ENCODE measurements at regions not wholly inside any gene's neighbourhood (a gene's known extent, or its start where the extent isn't known, plus 50 kb on each side); places are given as distances from the start of the nearest gene placed in this dataset.

GRCh38 chr3:159925248-159925647 is 63.4 kb upstream of the IL12A start:
- Mint-ChIP-seq H3K4me1 (peaks cover 0 to 4% (median 0%) of the 10 kb centered on the region in 4 donors), H3K27me3 (peaks cover 0 to 5% of the 10 kb centered on the region in 2 donors), H3K9me3 (peaks cover 0 to 2% (median 0%) of the 10 kb centered on the region in 8 donors), H3K27ac (peak overlapping the region in 1 of 7 donors; percentile 7), H3K36me3 (no peaks in the 10 kb centered on the region), H3K4me3 (no peak overlapping the region)
- Histone ChIP-seq H3K4me1 (ENCODE audit: insufficient read depth, low read length) (no peaks in the 10 kb centered on the region), H3K36me3 (ENCODE audit: insufficient read depth, low read length) (no peaks in the 10 kb centered on the region), H3K4me3 (ENCODE audit: low read length in 2 of 2) (no peak overlapping the region), H3K9me3 (ENCODE audit: control insufficient read depth in 1 of 2, low read length in 2 of 2) (no peaks in the 10 kb centered on the region), H3K27ac (ENCODE audit: low read depth, low read length) (no peak overlapping the region), H3K27me3 (ENCODE audit: insufficient read depth, low read length) (no peaks in the 10 kb centered on the region)
- CTCF ChIA-PET (ENCODE audit: partially characterized antibody) = no interaction called here
- intact Hi-C loops (cut with micrococcal nuclease) = no loop called here
- POLR2A ChIA-PET (ENCODE audit: partially characterized antibody) = no interaction called here
- DNase-seq = no peak

DNA sequence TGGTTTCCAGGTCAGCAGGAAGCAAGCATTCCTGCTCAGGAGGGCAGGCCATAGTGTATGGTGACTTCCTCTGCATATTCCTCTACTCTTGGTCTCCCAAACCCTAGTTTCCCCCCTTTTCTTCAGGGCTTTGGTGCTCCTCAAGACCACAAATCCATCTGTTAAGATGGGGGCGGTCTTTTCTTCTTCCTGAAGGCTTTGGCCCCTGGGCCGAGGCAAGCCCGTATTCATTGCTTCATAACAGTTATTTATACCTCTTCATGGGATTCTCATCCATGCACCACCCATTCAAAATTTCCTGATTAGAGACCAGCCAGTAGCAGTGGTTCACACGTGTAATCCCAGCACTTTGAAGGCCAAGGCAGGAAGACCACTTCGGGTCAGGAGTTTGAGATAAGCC is 62.1 kb upstream of the IL12A start:
- CTCF ChIA-PET (ENCODE audit: partially characterized antibody) = no interaction called here

DNA sequence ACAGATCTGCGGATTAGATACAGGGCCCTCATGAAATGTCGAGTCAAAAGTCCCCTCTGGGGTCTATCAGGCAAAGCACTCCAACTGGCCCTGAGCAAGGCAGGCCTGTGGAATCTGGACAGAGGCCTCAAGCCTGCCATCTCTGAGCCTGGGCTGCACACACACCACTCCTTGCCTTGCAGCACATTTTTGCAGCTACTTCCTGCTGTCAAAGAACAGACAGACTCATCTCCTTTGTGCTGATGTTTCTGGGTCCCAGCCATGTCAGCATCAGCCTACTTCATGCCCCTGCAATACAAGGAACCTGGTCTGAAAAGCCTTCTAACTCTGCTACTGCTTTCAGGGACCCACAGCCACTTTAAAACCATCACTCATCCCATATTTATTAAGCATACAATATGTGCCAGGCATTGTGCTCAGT is 60.6 kb upstream of the IL12A start:
- Mint-ChIP-seq H3K4me3 (no peak overlapping the region), H3K27me3 (peaks cover under 1 to 5% of the 10 kb centered on the region in 2 donors), H3K36me3 (no peaks in the 10 kb centered on the region), H3K9me3 (peaks cover 0 to 8% (median 2%) of the 10 kb centered on the region in 8 donors), H3K27ac (no peak overlapping the region), H3K4me1 (peaks cover 0 to 4% (median 0%) of the 10 kb centered on the region in 4 donors)
- no peak for DNase-seq
- POLR2A ChIA-PET (ENCODE audit: partially characterized antibody) = no interaction called here
- H3K4me1 ChIP-seq (ENCODE audit: insufficient read depth, low read length) = no peaks in the 10 kb centered on the region
- H3K9me3 ChIP-seq (ENCODE audit: control insufficient read depth in 1 of 2, low read length in 2 of 2) = no peaks in the 10 kb centered on the region
- no peak overlapping the region for H3K4me3 ChIP-seq (ENCODE audit: low read length in 2 of 2)
- H3K36me3 ChIP-seq (ENCODE audit: insufficient read depth, low read length) = no peaks in the 10 kb centered on the region
- CTCF ChIA-PET (ENCODE audit: partially characterized antibody) = no interaction called here
- intact Hi-C loops (cut with micrococcal nuclease) = no loop called here
- no peak overlapping the region for H3K27ac ChIP-seq (ENCODE audit: low read depth, low read length)
- H3K27me3 ChIP-seq (ENCODE audit: insufficient read depth, low read length) = no peaks in the 10 kb centered on the region

More for the DNA sequence above, 62.1 kb upstream of the IL12A start:
- POLR2A ChIA-PET (ENCODE audit: partially characterized antibody) = no interaction called here
- no peak for DNase-seq
- peaks cover 0 to under 1% (median 0%) of the 10 kb centered on the region in 8 donors for H3K9me3 Mint-ChIP-seq
- no peaks in the 10 kb centered on the region for H3K36me3 Mint-ChIP-seq
- H3K4me1 ChIP-seq (ENCODE audit: insufficient read depth, low read length) = no peaks in the 10 kb centered on the region
- no peaks in the 10 kb centered on the region for H3K27me3 ChIP-seq (ENCODE audit: insufficient read depth, low read length)
- no peak overlapping the region for H3K4me3 ChIP-seq (ENCODE audit: low read length in 2 of 2)
- peaks cover 0 to 4% (median 0%) of the 10 kb centered on the region in 4 donors for H3K4me1 Mint-ChIP-seq
- H3K9me3 ChIP-seq (ENCODE audit: control insufficient read depth in 1 of 2, low read length in 2 of 2) = no peaks in the 10 kb centered on the region
- intact Hi-C loops (cut with micrococcal nuclease) = no loop called here
- no peaks in the 10 kb centered on the region for H3K36me3 ChIP-seq (ENCODE audit: insufficient read depth, low read length)
- H3K27ac Mint-ChIP-seq = peak overlapping the region in 1 of 7 donors; percentile 5
- no peak overlapping the region for H3K27ac ChIP-seq (ENCODE audit: low read depth, low read length)
- H3K27me3 Mint-ChIP-seq = peaks cover 0 to 5% of the 10 kb centered on the region in 2 donors
- H3K4me3 Mint-ChIP-seq = no peak overlapping the region

DNA sequence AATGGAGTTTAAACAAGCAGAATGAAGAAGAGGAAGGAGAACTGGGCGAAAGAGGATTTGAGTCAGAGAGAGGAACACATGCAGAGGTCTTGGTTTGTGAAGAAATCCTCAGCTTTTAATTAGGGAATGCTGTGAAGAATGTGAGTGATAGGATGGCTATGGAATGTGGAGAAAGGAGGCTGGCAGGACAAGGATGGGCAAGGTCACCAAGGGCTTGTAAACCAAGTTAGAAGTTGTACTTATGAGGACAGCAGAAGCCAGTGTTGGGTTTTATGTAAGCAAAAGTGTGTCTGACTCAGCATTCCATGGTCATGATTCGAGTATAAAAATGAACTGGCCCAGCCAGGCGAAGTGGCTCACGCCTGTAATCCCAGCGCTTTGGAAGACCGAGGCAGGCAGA is 60.0 kb upstream of the IL12A start:
- Histone ChIP-seq H3K27me3 (ENCODE audit: insufficient read depth, low read length) (no peaks in the 10 kb centered on the region), H3K9me3 (ENCODE audit: control insufficient read depth in 1 of 2, low read length in 2 of 2) (no peaks in the 10 kb centered on the region), H3K27ac (ENCODE audit: low read depth, low read length) (no peak overlapping the region), H3K4me1 (ENCODE audit: insufficient read depth, low read length) (no peaks in the 10 kb centered on the region), H3K36me3 (ENCODE audit: insufficient read depth, low read length) (no peaks in the 10 kb centered on the region), H3K4me3 (ENCODE audit: low read length in 2 of 2) (no peak overlapping the region)
- H3K4me1 Mint-ChIP-seq = peaks cover 0 to 4% (median 0%) of the 10 kb centered on the region in 4 donors
- intact Hi-C loops (cut with micrococcal nuclease) = no loop called here
- ChIA-PET POLR2A (ENCODE audit: partially characterized antibody) (no interaction called here), CTCF (ENCODE audit: partially characterized antibody) (no interaction called here)
- no peak for DNase-seq
- H3K36me3 Mint-ChIP-seq = no peaks in the 10 kb centered on the region
- peaks cover 0 to 10% (median 8%) of the 10 kb centered on the region in 8 donors for H3K9me3 Mint-ChIP-seq
- H3K27ac Mint-ChIP-seq = no peak overlapping the region
- peaks cover 1 to 5% of the 10 kb centered on the region in 2 donors for H3K27me3 Mint-ChIP-seq
- H3K4me3 Mint-ChIP-seq = no peak overlapping the region

DNA sequence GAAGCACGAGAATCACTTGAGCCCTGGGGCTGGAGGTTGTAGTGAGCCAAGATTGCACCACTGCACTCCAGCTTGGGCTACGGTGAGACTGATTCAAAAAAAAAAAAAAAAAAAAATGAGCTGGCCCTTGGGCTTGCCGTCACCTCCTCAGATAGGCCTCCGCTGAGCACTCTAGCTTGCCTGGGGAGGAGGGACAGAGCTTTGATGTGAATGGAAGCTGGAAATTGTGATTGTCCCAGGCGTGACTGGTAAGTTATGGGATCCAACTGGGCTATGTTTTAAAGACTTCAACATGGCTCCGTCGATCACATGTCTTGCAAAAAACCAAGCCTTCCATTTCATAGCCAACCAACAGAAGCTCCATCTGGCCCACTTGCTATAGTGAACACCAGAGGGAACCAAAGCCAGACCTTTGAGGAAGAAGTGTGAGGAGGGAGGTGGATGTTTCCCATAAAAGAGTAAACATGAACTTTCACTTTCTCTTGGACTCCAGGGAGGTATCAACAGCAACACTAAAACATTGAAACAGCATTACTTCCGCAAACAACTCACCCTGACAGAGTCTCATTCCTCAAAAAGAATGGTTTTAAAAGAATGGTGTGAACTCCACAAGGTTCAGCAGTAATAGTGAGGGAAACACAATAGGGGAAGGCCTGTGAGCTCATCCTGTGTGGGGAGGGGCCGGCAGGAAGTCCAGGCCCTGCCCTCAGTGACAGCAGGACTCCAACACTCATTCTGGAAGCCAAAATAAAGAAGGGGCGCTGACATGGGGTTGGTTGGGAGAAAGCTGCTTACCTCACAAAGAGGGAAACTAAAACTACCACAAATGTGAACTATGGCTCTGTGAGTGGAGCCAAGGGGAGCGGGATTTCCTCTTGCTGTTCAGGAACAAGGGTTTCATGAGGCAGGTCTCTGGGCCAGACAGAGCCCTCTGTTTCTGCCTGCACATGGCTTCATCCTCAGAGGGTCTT is 59.2 kb upstream of the IL12A start:
- H3K4me3 ChIP-seq (ENCODE audit: low read length in 2 of 2) = no peak overlapping the region
- no peaks in the 10 kb centered on the region for H3K4me1 ChIP-seq (ENCODE audit: insufficient read depth, low read length)
- H3K9me3 ChIP-seq (ENCODE audit: control insufficient read depth in 1 of 2, low read length in 2 of 2) = no peaks in the 10 kb centered on the region
- CTCF ChIA-PET (ENCODE audit: partially characterized antibody) = interaction anchor here (0.6 kb wide), 1 partner anchor 564 kb away, joined by 3 read pairs; no protein-coding TSS in a partner anchor
- POLR2A ChIA-PET (ENCODE audit: partially characterized antibody) = no interaction called here
- Mint-ChIP-seq H3K36me3 (peaks cover 0 to under 1% of the 10 kb centered on the region in 2 donors), H3K4me3 (no peak overlapping the region), H3K4me1 (peaks cover 0 to 4% (median 0%) of the 10 kb centered on the region in 4 donors), H3K27me3 (peaks cover 1 to 5% of the 10 kb centered on the region in 2 donors), H3K27ac (no peak overlapping the region), H3K9me3 (peaks cover under 1 to 16% (median 14%) of the 10 kb centered on the region in 8 donors)
- H3K27me3 ChIP-seq (ENCODE audit: insufficient read depth, low read length) = no peaks in the 10 kb centered on the region
- no peaks in the 10 kb centered on the region for H3K36me3 ChIP-seq (ENCODE audit: insufficient read depth, low read length)
- intact Hi-C loops (cut with micrococcal nuclease) = no loop called here
- DNase-seq = no peak
- no peak overlapping the region for H3K27ac ChIP-seq (ENCODE audit: low read depth, low read length)

- Mint-ChIP-seq H3K4me3 (no peak overlapping the region), H3K27ac (no peak overlapping the region), H3K36me3 (peaks cover 0 to 2% of the 10 kb centered on the region in 2 donors), H3K27me3 (peaks cover 1 to 4% of the 10 kb centered on the region in 2 donors), H3K9me3 (peaks cover 3 to 29% (median 21%) of the 10 kb centered on the region in 8 donors), H3K4me1 (no peaks in the 10 kb centered on the region)
- no peak for DNase-seq
- intact Hi-C loops (cut with micrococcal nuclease) = no loop called here
- CTCF ChIA-PET (ENCODE audit: partially characterized antibody) = no interaction called here
- H3K4me3 ChIP-seq (ENCODE audit: low read length in 2 of 2) = no peak overlapping the region
- H3K9me3 ChIP-seq (ENCODE audit: control insufficient read depth in 1 of 2, low read length in 2 of 2) = no peaks in the 10 kb centered on the region
- POLR2A ChIA-PET (ENCODE audit: partially characterized antibody) = no interaction called here
- H3K27me3 ChIP-seq (ENCODE audit: insufficient read depth, low read length) = no peaks in the 10 kb centered on the region
- no peaks in the 10 kb centered on the region for H3K4me1 ChIP-seq (ENCODE audit: insufficient read depth, low read length)
- H3K36me3 ChIP-seq (ENCODE audit: insufficient read depth, low read length) = no peaks in the 10 kb centered on the region
- H3K27ac ChIP-seq (ENCODE audit: low read depth, low read length) = no peak overlapping the region
Observed at GRCh38 chr3:159934216-159934615, 54.4 kb upstream of the IL12A start.

- POLR2A ChIA-PET (ENCODE audit: partially characterized antibody) = no interaction called here
Observed at GRCh38 chr3:159936541-159936940, 52.1 kb upstream of the IL12A start.

More at GRCh38 chr3:159936541-159936940, 52.1 kb upstream of the IL12A start:
- CTCF ChIA-PET (ENCODE audit: partially characterized antibody) = no interaction called here
- Mint-ChIP-seq H3K36me3 (peaks cover 0 to 2% of the 10 kb centered on the region in 2 donors), H3K27me3 (peaks cover 1 to 4% of the 10 kb centered on the region in 2 donors), H3K4me1 (peaks cover 0 to under 1% (median 0%) of the 10 kb centered on the region in 4 donors), H3K4me3 (no peak overlapping the region), H3K9me3 (peaks cover 6 to 32% (median 21%) of the 10 kb centered on the region in 8 donors), H3K27ac (no peak overlapping the region)
- Histone ChIP-seq H3K4me1 (ENCODE audit: insufficient read depth, low read length) (no peaks in the 10 kb centered on the region), H3K9me3 (ENCODE audit: control insufficient read depth in 1 of 2, low read length in 2 of 2) (no peaks in the 10 kb centered on the region), H3K27me3 (ENCODE audit: insufficient read depth, low read length) (no peaks in the 10 kb centered on the region), H3K36me3 (ENCODE audit: insufficient read depth, low read length) (no peaks in the 10 kb centered on the region), H3K4me3 (ENCODE audit: low read length in 2 of 2) (no peak overlapping the region), H3K27ac (ENCODE audit: low read depth, low read length) (no peak overlapping the region)
- DNase-seq = no peak
- intact Hi-C loops (cut with micrococcal nuclease) = no loop called here

Measured in CD4-positive, alpha-beta memory T cell (primary cell).